Stimulated activated CD8-positive, alpha-beta memory T cell treated with anti-CD3 and anti-CD28 coated beads, Interleukin-7, amount 100 ng/mL, for 48 hours (primary cell): ENCODE measurements at regions not wholly inside any gene's neighbourhood (a gene's known extent, or its start where the extent isn't known, plus 50 kb on each side); places are given as distances from the start of the nearest gene placed in this dataset.

Experiments used
- DNase-seq, 2 donors: peaks; one replicate each; pipeline ENCODE4 v3.0.0-alpha.2; 2020; ENCODE audit warnings: low read depth in 1 of 2; ENCODE audit errors: extremely low read depth in 1 of 2

DNA sequence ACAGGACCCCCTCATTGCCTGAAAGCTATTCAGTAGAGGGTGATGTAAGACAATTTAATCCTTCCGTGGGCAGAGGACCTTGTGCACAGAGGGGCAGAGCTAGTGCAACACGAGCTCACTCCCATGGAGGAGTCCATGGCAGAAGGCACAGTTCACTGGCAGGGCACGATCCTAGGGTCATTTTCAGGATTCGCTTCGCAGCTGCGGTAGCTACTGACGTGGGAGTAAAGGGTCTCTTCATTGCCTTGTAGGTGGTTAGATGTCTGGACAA is 207.8 kb downstream of the FOXO1 start:
- DNase-seq: no peak

DNA sequence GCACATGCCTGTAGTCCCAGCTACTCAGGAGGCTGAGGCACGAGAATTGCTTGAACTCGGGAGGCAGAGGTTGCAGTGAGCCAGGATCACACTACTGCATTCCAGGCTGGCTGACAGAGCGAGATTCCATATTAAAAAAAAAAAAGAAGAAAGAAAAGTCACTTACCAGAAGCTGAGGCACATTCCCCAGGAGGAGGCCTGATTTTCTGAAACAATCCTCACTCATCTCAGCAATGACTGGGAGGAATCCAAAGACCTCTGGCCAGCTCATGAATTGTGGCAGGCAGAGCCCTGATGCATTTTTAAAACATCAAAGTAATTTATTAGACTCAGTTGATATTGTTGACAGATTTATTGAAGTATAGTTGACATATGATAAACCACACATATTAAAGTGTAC is 206.3 kb downstream of the FOXO1 start:
- no peak for DNase-seq

DNA sequence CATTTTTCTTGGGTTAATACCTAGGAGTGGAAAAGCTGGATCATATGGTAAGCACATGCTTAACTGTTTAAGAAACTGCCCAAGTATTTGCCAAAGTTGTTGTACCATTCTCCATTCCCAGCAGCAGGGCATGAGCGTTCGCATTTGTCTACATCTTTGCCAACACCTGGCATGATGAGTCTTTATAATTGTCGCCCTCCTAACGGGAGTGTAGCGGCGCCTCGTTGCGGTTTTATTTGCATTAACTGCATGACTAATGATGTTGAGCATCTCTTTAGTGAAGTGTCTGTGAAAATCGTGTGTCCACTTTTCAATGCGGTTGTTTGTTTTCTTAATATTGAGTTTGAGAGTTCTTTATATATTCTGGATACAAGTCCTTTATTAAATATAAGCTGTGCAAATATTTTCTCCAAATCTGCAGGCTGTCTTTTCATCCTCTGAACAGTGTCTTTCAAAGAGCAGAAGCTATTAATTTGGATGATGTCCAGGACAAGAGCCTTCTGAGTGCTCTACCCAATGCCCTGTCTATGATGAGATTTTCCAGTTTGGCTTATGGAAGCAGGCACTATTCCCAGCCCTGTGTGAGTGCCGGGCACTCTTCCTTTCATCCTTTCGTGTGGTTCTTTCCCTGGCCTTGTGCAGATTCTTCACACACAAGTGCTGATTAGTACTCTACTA is 202.0 kb downstream of the FOXO1 start:
- DNase-seq: no peak

DNA sequence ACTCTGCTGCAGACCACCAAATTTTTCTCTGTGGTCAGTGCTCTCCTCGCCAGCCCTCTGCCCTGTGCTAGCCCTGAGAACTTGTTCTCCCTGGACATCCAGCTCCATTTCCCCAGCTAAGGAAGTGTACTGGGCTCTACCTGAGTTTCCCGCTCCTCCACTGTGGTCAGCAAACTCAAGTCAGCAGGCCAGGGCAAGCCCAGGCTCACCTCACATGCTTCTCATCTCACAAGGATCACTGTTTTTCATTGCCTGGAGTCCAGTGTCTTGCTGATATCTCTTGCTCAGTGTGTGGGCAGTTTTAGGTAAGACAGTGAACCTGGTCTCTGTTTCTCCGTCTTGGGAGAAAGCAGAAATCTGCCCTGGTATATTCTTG is 201.4 kb downstream of the FOXO1 start:
- no peak for DNase-seq

DNA sequence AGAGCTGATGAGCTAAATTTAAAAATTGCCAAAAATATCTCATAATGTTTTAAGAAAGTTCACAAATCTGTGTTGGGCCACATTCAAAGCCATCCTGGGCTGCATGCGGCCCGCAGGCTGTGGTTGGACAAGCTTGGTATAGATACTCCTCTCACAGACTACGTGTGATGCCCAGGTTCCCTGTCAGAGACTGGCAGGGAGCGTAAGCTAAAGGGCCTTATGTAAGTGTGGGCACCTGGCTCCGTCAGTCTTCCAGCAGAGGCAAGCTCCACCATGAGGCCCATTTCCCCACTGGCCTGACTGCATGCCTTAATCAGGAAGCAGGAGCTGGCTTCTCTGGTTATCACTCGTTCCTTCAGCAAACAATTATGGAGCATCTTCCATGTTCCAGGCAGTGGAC is 200.2 kb downstream of the FOXO1 start:
- no peak for DNase-seq

DNA sequence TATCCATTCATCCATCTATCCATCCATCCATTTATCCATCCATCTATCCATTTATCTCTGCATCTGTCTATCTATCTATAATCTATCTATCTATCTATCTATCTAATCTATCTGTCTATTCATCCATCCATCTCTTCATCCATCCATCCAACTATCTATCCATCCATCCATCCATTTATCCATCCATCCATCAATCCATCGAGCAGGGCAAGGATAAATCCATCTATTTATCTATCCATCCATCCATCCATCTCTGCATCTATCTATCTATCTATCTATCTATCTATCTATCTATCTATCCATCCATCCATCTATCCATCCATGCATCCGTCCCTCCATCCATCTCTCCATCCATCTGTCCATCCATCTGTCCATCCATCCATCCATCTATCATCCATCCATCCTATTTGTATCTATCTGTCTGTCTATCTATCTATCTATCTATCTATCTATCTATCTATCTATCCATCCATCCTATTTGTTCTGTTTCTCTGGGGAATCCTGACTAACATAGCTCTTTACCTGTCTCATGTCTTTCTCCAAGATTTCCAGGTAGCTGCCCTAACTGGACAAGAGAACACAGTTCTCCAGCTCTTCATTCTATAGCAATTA is 198.1 kb downstream of the FOXO1 start:
- DNase-seq: no peak

DNA sequence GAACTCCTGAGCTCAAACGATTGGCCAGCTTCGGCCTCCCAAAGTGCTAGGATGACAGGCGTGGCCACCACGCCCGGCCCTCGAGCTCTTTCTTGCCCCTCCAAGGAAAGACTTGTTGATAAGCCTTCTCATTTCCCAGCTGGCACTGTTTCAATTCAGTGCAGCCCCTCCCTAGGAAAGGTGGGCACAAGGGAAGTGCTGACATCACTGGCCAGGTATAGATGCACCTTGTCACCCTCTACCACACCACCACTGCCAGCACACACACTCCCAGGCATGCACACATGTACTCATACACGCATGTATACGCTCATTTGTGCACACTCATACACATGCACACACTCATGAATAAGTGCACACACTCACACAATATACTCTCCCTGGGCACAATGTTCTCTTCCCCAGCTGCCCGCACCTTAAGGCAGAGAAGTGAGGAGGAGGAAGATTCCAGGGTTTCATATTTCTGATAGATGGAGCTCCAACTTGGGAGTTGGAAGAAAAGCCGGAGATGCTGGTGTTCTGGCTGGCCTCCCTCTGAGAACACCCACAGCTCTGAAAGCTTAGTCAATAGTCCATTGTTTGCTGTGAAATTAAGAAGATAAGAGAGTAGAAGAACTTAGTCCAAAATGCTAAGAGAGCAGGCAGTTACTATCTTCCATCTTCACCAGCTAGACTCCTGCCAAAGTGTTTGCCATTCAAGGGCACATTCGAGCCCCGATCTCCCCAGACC is 196.7 kb downstream of the FOXO1 start:
- DNase-seq: no peak

DNA sequence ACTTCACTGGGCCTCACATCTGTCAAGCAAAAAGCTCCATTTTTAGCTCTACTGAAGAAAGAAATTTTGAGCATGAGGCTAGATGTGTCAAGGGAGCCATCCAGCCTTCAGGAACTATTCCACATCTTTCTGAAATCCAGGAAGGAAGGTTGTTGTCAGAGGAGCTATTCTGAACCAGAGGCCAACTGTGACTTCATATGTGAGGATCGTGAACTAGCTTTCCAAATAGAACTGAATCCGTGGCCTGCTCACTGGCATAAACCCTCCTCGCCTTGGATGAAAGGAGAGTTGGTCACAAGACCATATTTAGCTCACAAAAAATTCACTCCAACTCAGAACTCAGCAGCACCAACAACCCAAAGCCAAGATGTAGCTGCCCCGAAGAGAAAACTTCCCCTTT is 195.8 kb downstream of the FOXO1 start:
- no peak for DNase-seq

DNA sequence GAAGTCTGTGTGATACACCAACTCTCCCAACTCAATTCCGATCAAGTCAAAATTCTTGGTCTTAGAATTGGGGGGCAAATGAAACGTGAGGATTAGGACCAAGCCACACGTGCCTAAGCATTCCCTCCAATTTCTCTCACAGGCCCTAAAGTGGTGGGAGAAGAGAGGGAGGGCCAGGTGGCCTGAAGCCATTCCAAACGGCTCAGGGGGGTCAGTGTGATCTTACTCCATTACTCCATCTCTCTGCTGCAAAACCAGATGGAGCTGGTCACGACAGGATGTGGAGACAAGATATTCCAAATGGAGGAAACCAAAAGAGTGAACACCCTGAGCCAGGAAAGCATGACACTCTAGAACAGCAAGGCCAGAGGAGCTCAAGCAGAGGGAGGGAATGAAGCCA is 195.4 kb downstream of the FOXO1 start:
- no peak for DNase-seq

DNA sequence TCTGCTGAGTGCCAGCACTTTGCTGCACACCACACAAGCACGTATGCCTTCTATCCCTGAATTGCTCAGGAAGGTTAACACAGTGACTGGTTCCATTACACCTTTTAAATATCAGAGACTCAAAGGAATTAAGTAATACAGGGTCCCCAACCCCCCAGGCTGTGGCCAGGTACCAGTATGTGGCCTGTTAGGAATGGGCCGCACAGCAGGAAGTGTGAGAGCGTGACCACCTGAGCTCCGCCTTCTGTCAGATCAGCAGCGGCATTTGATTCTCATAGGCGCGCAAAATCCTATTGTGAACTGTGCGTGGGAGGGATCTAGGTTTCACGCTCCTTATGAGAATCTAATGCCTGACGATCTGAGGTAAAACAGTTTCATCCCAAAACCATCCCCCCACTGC is 194.5 kb downstream of the FOXO1 start:
- no peak for DNase-seq

DNA sequence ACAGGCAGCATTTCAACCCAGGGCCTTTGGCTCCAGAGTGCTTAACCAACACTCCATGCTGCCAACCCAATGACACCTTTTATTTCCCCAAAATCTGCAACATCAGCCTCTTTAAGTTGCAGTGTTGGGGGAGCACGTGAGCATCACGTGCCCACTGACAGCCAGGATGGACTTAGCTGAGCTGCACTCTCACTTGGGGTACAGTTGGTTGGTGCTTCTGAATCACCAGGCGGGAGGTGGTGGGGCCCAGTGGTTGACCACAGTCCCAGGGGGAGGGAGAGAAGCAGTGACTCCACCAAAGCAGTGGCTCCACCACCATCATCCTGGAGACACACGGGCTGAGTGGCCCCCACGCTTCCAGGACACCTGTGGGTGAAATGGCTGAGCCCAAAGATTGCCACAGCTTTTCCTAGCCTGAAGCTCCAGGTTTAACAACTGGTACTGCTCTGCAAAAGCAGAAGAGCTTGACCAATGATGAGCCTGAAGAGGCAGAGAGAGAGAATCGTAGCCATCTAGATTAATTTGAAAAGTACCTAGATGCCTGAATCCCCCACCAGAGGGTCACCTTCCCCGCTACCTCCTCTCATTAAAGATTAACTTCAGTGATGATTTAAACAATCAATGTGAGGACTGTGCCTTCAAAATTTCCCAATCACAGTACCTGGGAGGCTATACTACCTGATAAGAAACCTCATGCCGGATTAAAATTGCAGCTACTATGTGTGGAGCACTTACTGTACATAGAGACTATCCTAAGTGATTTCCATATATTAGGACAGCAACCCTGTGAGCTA is 193.8 kb downstream of the FOXO1 start:
- DNase-seq: no peak

DNA sequence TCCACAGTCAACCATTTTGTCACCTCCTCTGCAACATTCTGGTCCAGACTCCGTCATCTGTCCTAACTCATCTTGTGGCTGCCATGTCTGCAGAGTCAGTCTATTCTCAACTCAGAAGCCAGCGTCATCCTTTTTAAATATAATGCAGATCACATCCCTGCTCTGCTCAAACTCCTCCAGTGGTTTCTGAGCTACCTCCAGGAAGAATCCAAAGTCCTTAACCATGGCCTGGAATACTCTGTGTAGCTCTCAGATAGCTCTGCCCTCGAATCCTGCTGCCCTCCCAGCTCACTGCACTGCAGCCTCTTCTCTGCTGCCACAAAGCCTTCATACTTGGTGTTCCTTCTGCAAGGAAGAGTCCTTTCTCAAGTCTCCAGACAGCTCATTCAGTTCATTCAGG is 190.8 kb downstream of the FOXO1 start:
- DNase-seq: no peak

DNA sequence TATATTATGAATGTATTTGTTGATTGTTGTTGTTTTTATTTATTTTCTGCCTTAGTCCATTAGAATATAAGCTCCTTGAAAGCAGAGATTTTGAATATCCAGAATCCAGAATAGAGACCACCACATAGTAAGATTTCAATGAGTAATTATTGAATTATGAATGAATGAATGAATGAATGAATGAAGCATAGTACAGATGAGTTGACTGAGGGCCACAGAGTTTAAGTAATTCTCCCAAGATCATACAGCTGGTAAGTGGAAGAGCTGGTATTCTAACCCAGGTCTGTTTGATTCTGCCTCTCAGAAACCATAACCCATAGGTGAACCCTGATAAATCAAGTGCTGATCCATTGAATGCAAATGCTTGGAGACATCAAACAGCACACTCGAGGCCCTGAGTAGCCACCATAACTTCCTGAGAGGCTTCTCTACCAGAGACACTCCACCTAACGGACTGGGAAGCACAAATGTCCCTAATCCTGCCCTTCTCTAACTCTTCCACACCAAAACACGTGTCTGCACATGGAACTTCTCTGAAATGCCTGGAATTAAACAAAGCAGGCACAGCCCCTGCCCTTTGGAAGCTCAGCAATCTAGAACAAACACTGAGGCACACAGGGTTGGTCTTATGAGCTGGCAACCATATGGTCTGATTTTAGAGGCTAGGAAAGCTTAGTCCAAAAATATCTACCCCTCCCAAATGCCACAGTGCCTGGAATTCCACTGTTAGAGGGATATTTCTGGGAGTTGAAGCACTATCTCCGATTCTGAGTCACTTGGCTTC is 190.1 kb downstream of the FOXO1 start:
- no peak for DNase-seq

DNA sequence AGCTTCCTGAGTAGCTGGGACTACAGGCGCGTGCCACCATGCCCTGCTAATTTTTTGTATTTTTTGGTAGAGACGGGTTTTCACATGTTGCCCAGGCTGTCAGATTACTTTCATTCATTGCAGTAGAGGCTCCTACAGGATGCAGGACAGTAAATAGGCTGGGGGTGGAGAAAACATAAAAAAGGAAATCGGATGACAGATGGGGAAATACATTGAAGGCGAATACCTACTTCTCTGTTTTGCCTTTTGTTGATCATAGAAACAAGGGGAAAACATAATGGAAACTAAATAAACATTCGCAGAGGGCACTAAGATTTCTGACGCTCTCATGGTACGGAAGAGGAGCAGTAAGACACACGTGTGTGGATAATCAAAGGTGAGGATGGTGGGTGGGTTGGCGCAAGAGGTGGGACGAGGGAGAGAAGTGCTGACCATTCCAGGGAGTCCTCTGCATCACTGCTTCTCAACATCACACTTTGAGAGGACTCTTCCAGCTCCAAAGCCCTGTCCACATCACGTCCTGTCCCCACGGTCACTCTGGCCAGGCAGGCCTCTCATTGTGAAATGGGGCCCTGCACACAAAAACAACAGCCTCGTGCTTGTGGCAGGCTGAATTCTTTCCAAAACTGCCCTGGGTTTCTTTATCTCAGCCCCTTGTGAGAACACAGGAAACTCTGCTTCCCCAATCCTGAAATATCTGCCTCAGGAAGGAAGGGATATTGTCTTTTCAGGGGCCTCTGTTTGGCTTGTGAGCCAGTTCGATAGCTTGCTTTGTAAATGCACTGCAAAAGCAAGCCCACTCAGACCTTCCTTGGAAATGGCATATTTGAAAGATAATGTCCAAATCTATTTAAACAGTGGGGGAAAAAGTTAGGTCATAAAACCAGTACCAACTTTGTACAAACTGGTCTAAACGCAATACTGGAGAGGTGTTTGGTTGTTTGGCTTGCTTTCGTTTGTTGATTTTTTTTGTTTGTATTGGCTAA is 188.5 kb downstream of the FOXO1 start:
- DNase-seq: no peak

DNA sequence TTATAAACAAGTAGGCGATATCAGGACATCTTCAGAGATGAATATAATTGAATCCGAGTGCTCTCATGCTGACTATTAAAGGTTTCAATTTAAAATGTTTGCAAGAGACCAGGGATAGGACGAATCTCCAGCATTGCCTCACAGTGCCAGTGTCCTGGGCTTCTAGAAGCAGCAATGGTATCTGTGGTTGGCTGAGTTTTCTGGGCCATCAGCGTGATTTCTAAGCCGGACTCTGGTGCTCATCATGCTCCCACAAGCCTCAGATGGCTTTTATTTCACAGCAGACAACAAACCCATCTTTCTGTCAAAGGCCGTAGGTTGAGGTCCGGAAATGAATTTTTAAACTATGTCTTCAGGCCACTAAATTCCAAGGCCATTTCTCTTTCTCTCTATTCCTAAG is 187.7 kb downstream of the FOXO1 start:
- DNase-seq: no peak

DNA sequence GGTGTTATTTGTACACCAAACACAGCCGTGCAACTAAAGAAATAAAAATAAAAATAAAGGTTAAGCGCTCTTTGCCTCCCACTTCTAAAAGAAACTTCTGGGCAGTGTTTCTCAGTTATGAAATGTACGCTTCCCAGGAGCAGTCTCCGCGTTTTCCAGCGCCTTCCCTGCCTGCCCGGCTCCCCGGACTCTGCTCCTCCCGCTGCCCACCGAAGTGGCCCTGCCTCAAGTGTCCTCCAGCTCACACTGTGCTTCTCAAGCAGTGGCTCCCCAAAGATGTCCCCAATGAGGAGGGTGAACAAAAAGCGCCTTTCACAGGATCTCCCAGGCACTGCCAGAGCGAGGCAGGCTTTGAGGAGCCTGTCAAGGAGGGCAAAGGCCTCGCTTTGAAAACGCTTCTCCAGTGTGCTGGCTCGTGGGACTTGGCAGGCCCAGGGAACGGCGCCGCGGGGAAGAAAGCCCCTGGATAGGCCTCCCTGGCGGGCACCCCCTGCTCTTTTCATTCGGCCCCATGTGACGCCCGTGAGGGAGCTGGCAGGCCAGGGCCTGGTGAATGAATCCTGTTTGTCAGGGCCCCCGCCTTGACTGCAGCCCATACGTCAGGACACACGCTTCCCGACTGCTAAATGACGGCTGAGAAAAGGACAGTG is 187.1 kb downstream of the FOXO1 start:
- DNase-seq: no peak

DNA sequence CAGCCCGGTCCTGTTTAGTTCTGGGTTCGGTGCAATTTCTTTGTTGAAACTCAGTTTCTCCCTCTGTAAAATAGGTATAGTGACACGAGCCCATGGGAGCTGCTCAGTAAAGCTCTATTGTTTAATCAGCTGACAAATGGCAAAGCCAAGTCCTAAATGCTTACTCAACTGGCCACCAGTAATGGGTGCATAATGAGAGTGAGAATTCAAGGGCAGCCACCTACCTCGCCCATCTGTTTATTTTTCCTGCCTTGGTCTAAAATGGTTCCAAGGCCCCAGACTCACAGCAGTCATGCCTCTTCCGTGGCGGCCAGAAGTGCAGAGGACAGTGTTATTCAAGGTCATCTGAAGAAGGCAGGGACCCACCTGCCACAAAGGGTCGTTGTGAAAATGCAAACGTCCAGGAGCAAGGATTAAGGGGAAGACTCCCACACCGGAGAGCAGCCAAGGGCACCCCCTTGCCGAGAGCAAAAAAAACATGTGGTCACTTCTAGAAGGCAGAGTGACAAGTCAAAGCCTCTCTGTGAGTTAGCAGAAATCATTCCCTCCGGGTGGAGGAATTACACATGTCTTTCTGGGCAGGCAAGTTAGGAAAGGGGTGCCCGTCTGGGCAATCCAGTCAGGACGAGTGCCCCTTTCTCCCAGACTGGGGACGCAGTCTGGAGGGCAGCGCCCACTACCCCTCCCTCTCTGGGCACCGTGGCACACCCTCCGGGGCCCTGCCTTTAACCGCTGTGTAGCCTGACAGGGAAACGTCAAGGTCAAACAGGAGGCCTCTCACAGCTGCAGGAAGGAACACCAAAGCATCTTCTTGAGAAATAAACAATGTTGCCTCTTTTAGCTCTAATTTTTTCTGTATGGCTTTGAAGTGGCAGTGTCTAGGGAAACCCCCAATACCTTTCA is 186.2 kb downstream of the FOXO1 start:
- no peak for DNase-seq

DNA sequence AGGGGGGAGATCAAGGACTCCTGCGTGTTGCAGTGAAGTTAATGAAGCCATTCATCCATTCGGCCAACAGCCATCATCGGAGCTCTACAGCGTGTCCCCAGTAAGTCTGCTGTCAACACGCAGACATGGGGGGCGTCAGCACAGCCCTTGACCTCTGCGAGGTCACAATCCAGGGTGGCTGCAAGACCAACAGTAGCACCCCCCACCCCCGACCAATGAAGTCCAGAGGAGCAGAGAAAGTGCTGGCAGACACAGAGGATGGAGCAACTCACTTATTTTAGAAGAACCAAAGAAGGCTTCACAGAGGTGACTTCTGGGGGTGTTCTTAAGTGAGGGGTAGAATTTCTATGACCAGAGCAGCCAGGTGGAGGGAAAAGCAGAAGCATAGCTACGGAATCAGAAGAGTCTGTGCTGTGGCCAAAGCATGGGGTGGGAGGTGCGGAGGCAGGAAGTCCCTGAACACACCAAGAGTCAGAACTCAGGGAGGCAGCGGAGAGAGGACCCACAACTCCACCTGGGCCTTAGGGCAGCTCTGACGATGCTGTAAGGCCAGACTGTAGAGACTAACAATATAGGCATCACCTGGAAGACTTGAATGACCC is 185.4 kb downstream of the FOXO1 start:
- no peak for DNase-seq
